Renal cortex interstitium (tissue), 11 donors: ENCODE measurements at regions not wholly inside any gene's neighbourhood (a gene's known extent, or its start where the extent isn't known, plus 50 kb on each side); places are given as distances from the start of the nearest gene placed in this dataset.

Experiments used
- DNase-seq, 11 donors: peaks; one replicate each; pipeline ENCODE4 v3.0.0-alpha.2; 2013; ENCODE audit warnings: low read depth in 9 of 11, low spot score in 4 of 11; ENCODE audit errors: extremely low read depth in 1 of 11

GRCh38 chr9:13556656-13557055 lies 277.2 kb upstream of the MPDZ start:
- no peak for DNase-seq

DNA sequence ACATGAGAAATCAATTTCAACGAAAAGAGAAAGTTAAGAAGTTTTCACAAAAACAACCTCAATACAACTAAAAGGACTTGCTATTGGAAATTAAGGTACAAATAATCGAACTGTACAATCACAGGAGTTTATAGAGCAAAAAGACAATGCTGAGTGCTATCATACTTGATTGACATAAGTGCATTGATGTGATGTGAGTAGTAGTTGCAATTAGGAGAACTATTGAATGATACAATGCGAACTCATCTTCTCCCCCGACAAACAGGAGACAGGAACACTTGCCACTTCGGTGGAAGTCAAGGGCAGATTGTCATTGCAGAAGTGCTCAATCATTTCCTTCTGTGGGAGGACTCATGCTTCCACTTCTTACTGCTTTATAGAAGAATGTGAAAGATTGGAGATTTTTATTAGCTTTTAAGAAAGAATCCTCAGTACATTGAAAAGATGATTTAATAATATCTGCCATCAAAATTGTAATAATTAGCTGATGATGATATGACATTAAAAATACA lies 276.6 kb upstream of the MPDZ start:
- DNase-seq: no peak

GRCh38 chr9:13555516-13555915 lies 276.0 kb upstream of the MPDZ start:
- DNase-seq: no peak

DNA sequence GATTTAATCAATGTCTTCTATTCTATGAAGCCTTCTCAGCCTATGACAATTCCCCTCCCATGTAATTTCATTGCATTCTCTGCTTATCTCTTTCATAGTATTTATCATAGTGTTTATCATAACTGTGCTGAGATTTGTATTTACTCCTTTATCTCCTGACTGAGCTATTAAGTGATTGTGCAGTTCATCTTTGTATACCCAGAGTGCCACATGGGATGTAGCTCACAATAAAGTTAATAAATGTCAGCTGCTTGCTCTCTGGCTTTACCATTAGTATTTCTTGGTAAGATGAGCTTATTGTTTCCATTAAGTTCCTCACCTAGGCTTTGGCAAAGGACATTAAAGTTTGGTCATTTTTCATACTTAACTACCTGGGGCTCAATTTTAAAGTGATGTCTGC lies 275.1 kb upstream of the MPDZ start:
- no peak for DNase-seq

DNA sequence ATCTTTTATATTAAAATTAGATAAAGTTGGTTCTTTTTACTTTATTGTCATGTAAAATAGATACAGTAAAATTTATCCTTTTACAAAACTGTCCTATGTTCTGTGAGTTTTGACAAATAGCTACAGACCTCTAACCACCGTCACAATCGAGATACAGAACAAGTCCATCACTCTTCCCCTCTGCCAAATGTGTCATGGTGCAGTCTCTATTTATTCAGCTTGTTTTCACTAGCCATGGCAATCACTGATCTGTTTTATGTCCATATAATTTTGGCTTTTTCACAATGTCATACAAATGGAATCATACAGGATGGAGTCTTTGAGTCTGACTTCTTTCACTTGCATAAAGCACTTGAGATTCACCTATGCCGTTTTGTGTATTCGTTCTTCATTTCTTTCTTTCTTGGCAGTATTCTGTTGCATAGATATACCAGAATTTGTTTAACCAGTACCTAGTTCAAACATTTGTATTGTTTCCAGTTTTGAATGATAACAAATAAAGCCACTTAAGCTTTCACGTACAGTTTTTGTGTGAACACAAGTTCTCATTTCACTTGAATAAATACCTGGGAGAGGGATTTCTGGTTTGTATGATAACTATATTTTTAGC lies 273.2 kb upstream of the MPDZ start:
- no peak for DNase-seq

DNA sequence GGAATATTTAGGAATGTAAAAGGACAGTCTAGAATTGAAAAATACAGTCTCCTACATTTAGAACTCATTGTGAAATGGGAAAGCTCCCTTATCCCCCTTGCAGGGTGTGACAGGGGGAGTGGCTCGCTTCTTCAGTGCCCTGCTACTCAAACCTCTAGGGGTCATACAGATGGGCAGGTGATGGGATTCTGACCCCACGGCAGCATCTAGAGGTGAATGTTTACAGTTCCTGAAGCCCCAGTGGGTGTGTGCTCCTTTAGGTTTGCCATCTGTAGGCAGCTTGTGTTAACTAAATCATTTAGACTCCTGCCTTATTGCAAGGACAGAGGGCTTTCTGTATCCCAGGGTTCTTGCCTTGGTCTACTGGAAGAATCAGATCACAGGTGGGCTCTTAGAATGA lies 271.0 kb upstream of the MPDZ start:
- DNase-seq: no peak

DNA sequence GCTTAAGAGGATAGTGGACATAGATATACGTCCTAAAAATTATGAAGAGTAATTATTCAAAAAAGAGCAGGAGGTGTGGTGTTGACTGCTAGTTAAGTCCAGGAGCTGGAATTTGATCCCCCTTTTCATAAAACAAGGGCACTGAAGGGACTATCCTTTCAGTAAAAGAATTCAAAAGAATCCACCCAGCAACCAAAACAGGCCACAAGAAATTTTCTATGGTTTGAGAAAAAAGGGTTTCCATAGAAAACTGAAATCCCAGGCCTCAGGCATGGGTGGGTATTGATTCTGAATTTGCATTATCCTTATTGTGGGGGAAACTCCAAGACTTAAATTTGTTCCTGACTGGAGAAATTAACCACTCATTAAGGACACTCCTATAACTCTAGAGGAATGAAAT lies 269.0 kb upstream of the MPDZ start:
- no peak for DNase-seq

DNA sequence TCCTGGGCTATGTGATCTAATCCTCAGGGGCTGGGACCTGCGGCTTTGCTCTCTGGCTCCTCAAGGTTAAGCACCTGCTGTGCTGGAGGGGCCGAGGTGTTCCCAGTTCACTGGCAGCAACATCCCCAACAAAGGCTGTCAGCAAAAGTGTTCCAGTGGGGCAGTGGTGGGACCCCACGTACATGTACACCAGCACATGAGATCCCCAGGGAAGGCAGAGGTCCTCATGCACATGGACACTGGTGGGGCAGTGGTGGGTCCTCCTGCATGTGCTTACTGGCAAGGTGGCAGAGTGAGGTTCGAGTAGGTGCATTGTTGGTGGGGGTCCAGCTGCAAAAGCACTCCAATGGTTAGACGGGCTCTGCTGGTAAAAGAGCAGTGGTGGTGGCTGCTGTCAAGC lies 255.6 kb upstream of the MPDZ start:
- DNase-seq: no peak

- no peak for DNase-seq
Measured at GRCh38 chr9:13534006-13534405, 254.5 kb upstream of the MPDZ start.

GRCh38 chr9:13532407-13532806 lies 252.9 kb upstream of the MPDZ start:
- DNase-seq: no peak

GRCh38 chr9:13529321-13530104 lies 250.0 kb upstream of the MPDZ start:
- DNase-seq: no peak

GRCh38 chr9:13524245-13524644 lies 244.8 kb upstream of the MPDZ start:
- DNase-seq: no peak

GRCh38 chr9:13520069-13520468 lies 240.6 kb upstream of the MPDZ start:
- DNase-seq: no peak

DNA sequence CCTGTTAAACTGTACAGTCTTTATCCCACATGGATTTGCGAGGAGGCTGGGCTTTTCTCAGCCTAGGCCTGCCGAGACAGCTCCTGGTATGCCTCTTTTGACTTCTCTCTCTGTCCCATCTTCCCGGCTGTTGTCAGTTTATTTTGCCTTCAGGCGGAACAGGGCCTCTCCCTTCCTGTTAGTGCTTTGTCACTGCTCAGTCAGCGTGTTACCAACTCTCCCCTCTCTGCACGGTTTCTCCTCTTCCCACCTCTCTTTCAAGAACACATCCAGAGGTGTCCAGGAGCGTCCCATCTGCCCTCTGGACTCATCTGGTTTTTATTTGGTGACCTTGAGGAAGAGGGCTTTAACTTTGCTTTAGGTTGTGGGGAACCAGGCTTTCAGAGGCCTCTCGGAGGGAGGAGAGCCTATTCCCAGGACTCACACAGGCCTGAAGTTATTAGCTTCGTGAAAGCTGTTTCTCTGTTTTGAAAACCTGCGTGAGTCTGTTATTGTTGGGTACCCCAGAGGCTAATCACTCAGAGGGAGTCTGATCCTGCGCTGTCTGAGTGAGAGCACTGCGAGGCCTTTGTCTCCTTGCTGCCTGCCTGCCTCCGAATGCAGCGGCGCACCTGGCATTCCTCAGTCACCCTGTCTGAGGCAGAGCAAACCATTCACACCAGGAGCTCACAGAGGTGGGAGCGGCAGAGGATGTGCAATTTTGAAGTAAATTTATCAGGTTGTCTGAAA lies 234.4 kb upstream of the MPDZ start:
- DNase-seq: peak in 6 of 11 donors; percentile 6 to 21 (median 14)

- DNase-seq: peak in 10 of 11 donors; percentile 3 to 39 (median 22)
Measured at GRCh38 chr9:13513286-13513685, 233.8 kb upstream of the MPDZ start.

- DNase-seq: no peak
Measured at GRCh38 chr9:13508681-13509080, 229.2 kb upstream of the MPDZ start.

GRCh38 chr9:13508086-13508485 lies 228.6 kb upstream of the MPDZ start:
- DNase-seq: no peak

DNA sequence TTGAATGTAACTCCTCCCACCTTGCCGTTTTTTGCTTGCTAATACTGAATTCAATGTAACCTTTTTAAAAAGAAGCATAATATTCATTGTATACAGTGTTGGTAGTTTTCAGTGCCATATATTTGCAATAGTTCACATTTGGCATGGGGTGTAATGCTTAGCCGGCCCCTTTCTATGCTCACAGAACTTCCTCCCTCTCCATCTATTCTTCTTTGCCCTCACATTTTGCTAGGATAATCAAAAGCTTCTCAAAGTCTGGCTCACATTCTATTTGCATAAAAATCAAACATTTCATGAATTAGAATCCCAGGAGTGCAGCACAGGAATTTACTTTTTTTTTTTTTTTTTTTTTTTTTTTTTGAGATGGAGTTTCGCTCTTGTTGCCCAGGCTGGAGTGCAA lies 226.3 kb upstream of the MPDZ start:
- DNase-seq: no peak

GRCh38 chr9:13503599-13503998 lies 224.1 kb upstream of the MPDZ start:
- no peak for DNase-seq

DNA sequence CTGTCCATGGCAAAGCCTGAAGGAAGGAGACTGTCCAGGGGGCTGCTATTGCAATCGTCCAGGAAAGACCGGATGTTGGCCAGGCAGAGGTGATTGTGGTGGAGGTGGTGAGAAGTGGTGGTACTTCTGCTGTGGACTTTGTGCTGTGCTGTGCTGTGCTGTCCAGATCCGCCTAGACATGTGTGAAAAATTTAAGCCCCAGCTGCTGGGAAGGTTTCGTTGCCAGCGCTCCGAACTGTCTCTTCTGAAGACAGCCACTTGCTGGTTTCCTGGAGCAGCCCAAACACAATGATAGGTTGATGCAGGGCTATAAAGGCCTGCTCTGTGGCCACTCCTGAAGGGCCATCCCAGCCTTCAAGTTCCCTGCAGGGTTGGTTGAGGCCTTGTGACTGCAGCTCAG lies 223.0 kb upstream of the MPDZ start:
- DNase-seq: no peak
